ENCODE measurements at regions not wholly inside any gene's neighbourhood (a gene's known extent, or its start where the extent isn't known, plus 50 kb on each side); places are given as distances from the start of the nearest gene placed in this dataset.

GRCh38 chr1:69138172-69138571, 429.6 kb upstream of the LRRC7 start:
- no peak for TF ChIP-seq EZH2 (IDR thresholded peaks at IDR 0.05; ENCODE audit: borderline replicate concordance, low read length)
- Histone ChIP-seq H3K9me3 (ENCODE audit: low read length) (no peaks in the 10 kb centered on the region), H4K20me1 (ENCODE audit: insufficient read depth, low read length) (no peaks in the 10 kb centered on the region), H3K9me2 (ENCODE audit: low read depth, low read length) (no peaks in the 10 kb centered on the region), H3K27ac (ENCODE audit: low read depth, low read length, poor library complexity, severe bottlenecking) (no peak overlapping the region), H3K36me3 (ENCODE audit: insufficient read depth, low read length) (no peaks in the 10 kb centered on the region), H3K4me2 (ENCODE audit: low read length) (no peak overlapping the region), H2AFZ (ENCODE audit: low read length) (no peak overlapping the region), H3F3A (ENCODE audit: insufficient read depth, low read length) (no peaks in the 10 kb centered on the region), H3K4me3 (ENCODE audit: low read depth, low read length, poor library complexity, severe bottlenecking) (no peak overlapping the region), H3K27me3 (ENCODE audit: insufficient read depth, low read length) (no peaks in the 10 kb centered on the region), H3K4me1 (ENCODE audit: insufficient read depth, low read length, severe bottlenecking) (no peaks in the 10 kb centered on the region), H3K9ac (ENCODE audit: low read length) (no peak overlapping the region), H3K79me2 (ENCODE audit: insufficient read depth, low read length) (no peaks in the 10 kb centered on the region)

GRCh38 chr1:69139007-69139406, 428.7 kb upstream of the LRRC7 start:
- no peaks in the 10 kb centered on the region for H3K79me2 ChIP-seq (ENCODE audit: insufficient read depth, low read length)
- no peak overlapping the region for H3K4me3 ChIP-seq (ENCODE audit: low read depth, low read length, poor library complexity, severe bottlenecking)
- H3F3A ChIP-seq (ENCODE audit: insufficient read depth, low read length) = no peaks in the 10 kb centered on the region
- no peaks in the 10 kb centered on the region for H3K9me2 ChIP-seq (ENCODE audit: low read depth, low read length)
- no peak overlapping the region for H3K4me2 ChIP-seq (ENCODE audit: low read length)
- H2AFZ ChIP-seq (ENCODE audit: low read length) = no peak overlapping the region
- no peak overlapping the region for H3K9ac ChIP-seq (ENCODE audit: low read length)
- H3K4me1 ChIP-seq (ENCODE audit: insufficient read depth, low read length, severe bottlenecking) = no peaks in the 10 kb centered on the region
- no peaks in the 10 kb centered on the region for H4K20me1 ChIP-seq (ENCODE audit: insufficient read depth, low read length)
- no peaks in the 10 kb centered on the region for H3K27me3 ChIP-seq (ENCODE audit: insufficient read depth, low read length)
- TF ChIP-seq EZH2 (IDR thresholded peaks at IDR 0.05; ENCODE audit: borderline replicate concordance, low read length) (no peak), CTCF (IDR thresholded peaks at IDR 0.05; ENCODE audit: low read length) (no peak)
- no peaks in the 10 kb centered on the region for H3K36me3 ChIP-seq (ENCODE audit: insufficient read depth, low read length)
- no peak overlapping the region for H3K27ac ChIP-seq (ENCODE audit: low read depth, low read length, poor library complexity, severe bottlenecking)
- H3K9me3 ChIP-seq (ENCODE audit: low read length) = no peaks in the 10 kb centered on the region

GRCh38 chr1:69146303-69146702, 421.4 kb upstream of the LRRC7 start:
- TF ChIP-seq EZH2 (IDR thresholded peaks at IDR 0.05; ENCODE audit: borderline replicate concordance, low read length) = no peak
- no peak for TF ChIP-seq CTCF (IDR thresholded peaks at IDR 0.05; ENCODE audit: low read length)
- no peaks in the 10 kb centered on the region for H3K9me3 ChIP-seq (ENCODE audit: low read length)
- H3K36me3 ChIP-seq (ENCODE audit: insufficient read depth, low read length) = no peaks in the 10 kb centered on the region

GRCh38 chr1:69148731-69149130, 419.0 kb upstream of the LRRC7 start:
- no peaks in the 10 kb centered on the region for H3K9me3 ChIP-seq (ENCODE audit: low read length)
- H3K4me1 ChIP-seq (ENCODE audit: insufficient read depth, low read length, severe bottlenecking) = no peaks in the 10 kb centered on the region
- no peak for TF ChIP-seq EZH2 (IDR thresholded peaks at IDR 0.05; ENCODE audit: borderline replicate concordance, low read length)
- no peak for TF ChIP-seq CTCF (IDR thresholded peaks at IDR 0.05; ENCODE audit: low read length)
- H4K20me1 ChIP-seq (ENCODE audit: insufficient read depth, low read length) = no peaks in the 10 kb centered on the region
- no peaks in the 10 kb centered on the region for H3K9me2 ChIP-seq (ENCODE audit: low read depth, low read length)
- no peaks in the 10 kb centered on the region for H3K27me3 ChIP-seq (ENCODE audit: insufficient read depth, low read length)
- H3K9ac ChIP-seq (ENCODE audit: low read length) = no peak overlapping the region
- no peaks in the 10 kb centered on the region for H3K79me2 ChIP-seq (ENCODE audit: insufficient read depth, low read length)
- no peak overlapping the region for H3K4me2 ChIP-seq (ENCODE audit: low read length)
- H2AFZ ChIP-seq (ENCODE audit: low read length) = no peak overlapping the region
- no peaks in the 10 kb centered on the region for H3K36me3 ChIP-seq (ENCODE audit: insufficient read depth, low read length)
- no peak overlapping the region for H3K4me3 ChIP-seq (ENCODE audit: low read depth, low read length, poor library complexity, severe bottlenecking)
- no peaks in the 10 kb centered on the region for H3F3A ChIP-seq (ENCODE audit: insufficient read depth, low read length)
- no peak overlapping the region for H3K27ac ChIP-seq (ENCODE audit: low read depth, low read length, poor library complexity, severe bottlenecking)

More at GRCh38 chr1:69146303-69146702, 421.4 kb upstream of the LRRC7 start:
- Histone ChIP-seq H3F3A (ENCODE audit: insufficient read depth, low read length) (no peaks in the 10 kb centered on the region), H3K9ac (ENCODE audit: low read length) (no peak overlapping the region), H3K9me2 (ENCODE audit: low read depth, low read length) (no peaks in the 10 kb centered on the region), H3K4me2 (ENCODE audit: low read length) (no peak overlapping the region), H3K4me1 (ENCODE audit: insufficient read depth, low read length, severe bottlenecking) (no peaks in the 10 kb centered on the region), H3K79me2 (ENCODE audit: insufficient read depth, low read length) (no peaks in the 10 kb centered on the region), H3K27me3 (ENCODE audit: insufficient read depth, low read length) (no peaks in the 10 kb centered on the region), H3K27ac (ENCODE audit: low read depth, low read length, poor library complexity, severe bottlenecking) (no peak overlapping the region), H4K20me1 (ENCODE audit: insufficient read depth, low read length) (no peaks in the 10 kb centered on the region), H3K4me3 (ENCODE audit: low read depth, low read length, poor library complexity, severe bottlenecking) (no peak overlapping the region), H2AFZ (ENCODE audit: low read length) (no peak overlapping the region)
